ENCODE measurements at regions not wholly inside any gene's neighbourhood (a gene's known extent, or its start where the extent isn't known, plus 50 kb on each side); places are given as distances from the start of the nearest gene placed in this dataset.

DNA sequence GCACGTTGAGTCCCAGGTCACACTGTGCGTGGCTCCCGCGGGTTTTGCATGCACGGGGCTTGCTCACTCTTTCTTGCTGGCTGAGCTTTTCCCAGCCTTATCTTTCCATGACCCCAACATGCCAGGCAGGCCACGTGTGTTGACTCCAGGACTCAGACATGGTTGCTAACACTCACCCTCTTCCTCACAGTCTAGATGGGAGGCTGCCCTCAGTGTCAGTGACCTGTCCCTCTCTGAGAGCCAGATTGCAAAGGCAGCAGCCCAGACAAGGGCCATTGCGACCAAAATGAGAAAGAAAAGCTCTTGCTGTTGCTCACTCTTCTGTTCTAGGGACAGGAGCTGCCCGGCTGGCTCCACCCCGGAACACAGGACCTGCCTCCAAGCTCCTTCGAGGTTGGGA, 113.7 kb downstream of the TMEM18 start:
- TF ChIP-seq, protein P1, sequence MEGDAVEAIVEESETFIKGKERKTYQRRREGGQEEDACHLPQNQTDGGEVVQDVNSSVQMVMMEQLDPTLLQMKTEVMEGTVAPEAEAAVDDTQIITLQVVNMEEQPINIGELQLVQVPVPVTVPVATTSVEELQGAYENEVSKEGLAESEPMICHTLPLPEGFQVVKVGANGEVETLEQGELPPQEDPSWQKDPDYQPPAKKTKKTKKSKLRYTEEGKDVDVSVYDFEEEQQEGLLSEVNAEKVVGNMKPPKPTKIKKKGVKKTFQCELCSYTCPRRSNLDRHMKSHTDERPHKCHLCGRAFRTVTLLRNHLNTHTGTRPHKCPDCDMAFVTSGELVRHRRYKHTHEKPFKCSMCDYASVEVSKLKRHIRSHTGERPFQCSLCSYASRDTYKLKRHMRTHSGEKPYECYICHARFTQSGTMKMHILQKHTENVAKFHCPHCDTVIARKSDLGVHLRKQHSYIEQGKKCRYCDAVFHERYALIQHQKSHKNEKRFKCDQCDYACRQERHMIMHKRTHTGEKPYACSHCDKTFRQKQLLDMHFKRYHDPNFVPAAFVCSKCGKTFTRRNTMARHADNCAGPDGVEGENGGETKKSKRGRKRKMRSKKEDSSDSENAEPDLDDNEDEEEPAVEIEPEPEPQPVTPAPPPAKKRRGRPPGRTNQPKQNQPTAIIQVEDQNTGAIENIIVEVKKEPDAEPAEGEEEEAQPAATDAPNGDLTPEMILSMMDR (conservative IDR thresholded peaks at IDR 0.05; ENCODE audit: low read depth), result no peak
- ChIA-PET POLR2A (ENCODE audit: low non-redundant PET) (no interaction called here), CTCF (interaction anchor here (0.9 kb wide), 1 partner anchor 17 kb away, joined by 5 read pairs; no protein-coding TSS in a partner anchor)
- H3K27ac ChIP-seq, result no peak overlapping the region
- no peak for DNase-seq (ENCODE audit: low spot score)

GRCh38 chr2:562391-563364, 114.5 kb downstream of the TMEM18 start:
- H3K27ac ChIP-seq, result no peak overlapping the region
- no peak for DNase-seq (ENCODE audit: low spot score)
- TF ChIP-seq, protein P1 (conservative IDR thresholded peaks at IDR 0.05; ENCODE audit: low read depth), result no peak
- ChIA-PET POLR2A (ENCODE audit: low non-redundant PET) (no interaction called here), CTCF (interaction anchor here (0.9 kb wide), 1 partner anchor 16 kb away, joined by 5 read pairs; no protein-coding TSS in a partner anchor)

GRCh38 chr2:558879-559278, 118.3 kb downstream of the TMEM18 start:
- H3K27ac ChIP-seq, result no peak overlapping the region
- DNase-seq (ENCODE audit: low spot score), result no peak
- CTCF ChIA-PET, result no interaction called here
- TF ChIP-seq, protein P1 (conservative IDR thresholded peaks at IDR 0.05; ENCODE audit: low read depth), result no peak
- POLR2A ChIA-PET (ENCODE audit: low non-redundant PET), result no interaction called here

GRCh38 chr2:558302-558642, 118.9 kb downstream of the TMEM18 start:
- TF ChIP-seq, protein P1 (conservative IDR thresholded peaks at IDR 0.05; ENCODE audit: low read depth), result no peak
- H3K27ac ChIP-seq, result no peak overlapping the region
- CTCF ChIA-PET, result no interaction called here
- no peak for DNase-seq (ENCODE audit: low spot score)
- POLR2A ChIA-PET (ENCODE audit: low non-redundant PET), result no interaction called here

DNA sequence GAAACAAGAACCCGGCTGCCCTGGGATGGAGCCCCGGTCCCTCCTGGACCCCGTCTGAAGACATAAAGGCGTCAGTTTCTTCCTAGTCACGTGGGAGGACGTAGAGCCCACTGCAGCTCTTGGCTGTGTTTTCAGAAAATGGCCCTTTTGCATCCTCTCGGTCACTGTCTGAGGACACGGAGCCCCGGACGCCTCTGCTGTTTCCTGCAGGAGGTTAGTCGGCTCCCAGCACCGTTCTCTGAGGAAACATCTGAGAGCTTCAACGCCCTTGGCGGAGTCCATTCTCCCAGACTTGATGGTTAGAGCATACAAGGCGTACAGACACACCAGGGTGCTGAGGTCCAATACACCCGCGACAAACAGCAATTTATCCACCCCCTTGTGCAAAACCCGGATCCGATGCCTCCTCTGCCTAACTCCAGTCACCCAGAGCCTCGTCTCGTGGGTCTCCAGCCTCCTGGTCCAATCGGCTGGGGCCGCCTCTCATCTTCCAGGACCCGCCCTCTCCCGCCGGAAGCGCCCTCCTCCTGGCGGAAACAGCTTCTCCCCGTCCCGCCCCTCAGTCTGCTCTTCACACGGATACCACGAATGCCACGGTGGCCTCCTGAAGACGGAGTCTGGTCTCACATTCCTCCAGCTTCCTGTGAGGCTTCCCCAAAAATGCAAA, 119.4 kb downstream of the TMEM18 start:
- POLR2A ChIA-PET (ENCODE audit: low non-redundant PET), result no interaction called here
- no peak for DNase-seq (ENCODE audit: low spot score)

GRCh38 chr2:556485-556884, 120.7 kb downstream of the TMEM18 start:
- ChIA-PET POLR2A (ENCODE audit: low non-redundant PET) (no interaction called here), CTCF (no interaction called here)
- H3K27ac ChIP-seq, result no peak overlapping the region
- TF ChIP-seq, protein P1 (conservative IDR thresholded peaks at IDR 0.05; ENCODE audit: low read depth), result no peak
- no peak for DNase-seq (ENCODE audit: low spot score)

More for the DNA sequence above, 119.4 kb downstream of the TMEM18 start:
- CTCF ChIA-PET, result no interaction called here
- TF ChIP-seq, protein P1 (conservative IDR thresholded peaks at IDR 0.05; ENCODE audit: low read depth), result no peak
- H3K27ac ChIP-seq, result no peak overlapping the region
